ENCODE measurements at regions not wholly inside any gene's neighbourhood (a gene's known extent, or its start where the extent isn't known, plus 50 kb on each side); places are given as distances from the start of the nearest gene placed in this dataset.

DNA sequence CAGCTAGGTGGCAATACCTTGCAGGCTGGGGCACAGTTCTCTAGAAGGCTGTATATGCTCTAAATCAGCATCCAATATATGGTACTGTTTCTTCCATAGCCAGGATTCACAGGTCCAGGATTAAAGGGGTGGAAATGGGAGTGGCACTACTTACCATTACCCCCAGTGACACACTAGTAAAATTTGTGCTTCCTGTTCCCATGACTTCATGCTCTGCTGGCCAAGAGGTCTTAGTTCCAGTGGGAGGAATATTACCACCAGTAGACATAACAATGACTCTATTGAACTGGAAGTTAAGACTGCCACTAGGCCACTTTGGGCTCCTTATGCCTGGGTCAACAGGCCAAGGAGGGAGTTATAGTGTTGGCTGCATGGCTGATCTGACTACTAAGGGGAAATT, 174.3 kb upstream of the TNFAIP3 start:
- no peak for DNase-seq

DNA sequence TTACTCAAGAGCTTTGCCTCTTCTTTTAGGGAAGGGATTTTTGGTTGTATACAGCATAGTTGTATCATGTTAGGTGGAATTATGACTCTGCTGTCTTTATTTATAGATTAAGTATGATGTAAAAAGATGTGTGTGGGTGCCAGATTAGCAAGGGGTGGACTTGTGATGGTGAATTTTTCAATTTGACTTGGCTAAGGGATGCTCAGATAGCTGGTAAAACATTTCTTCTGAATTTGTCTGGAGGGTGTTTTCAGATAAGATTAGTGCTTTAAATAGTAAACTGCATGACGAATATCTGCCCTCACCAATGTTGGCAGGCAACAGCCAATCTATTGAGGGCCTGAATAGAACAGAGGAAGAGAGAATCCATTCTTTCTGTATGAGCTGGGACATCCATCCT, 173.3 kb upstream of the TNFAIP3 start:
- DNase-seq: no peak

DNA sequence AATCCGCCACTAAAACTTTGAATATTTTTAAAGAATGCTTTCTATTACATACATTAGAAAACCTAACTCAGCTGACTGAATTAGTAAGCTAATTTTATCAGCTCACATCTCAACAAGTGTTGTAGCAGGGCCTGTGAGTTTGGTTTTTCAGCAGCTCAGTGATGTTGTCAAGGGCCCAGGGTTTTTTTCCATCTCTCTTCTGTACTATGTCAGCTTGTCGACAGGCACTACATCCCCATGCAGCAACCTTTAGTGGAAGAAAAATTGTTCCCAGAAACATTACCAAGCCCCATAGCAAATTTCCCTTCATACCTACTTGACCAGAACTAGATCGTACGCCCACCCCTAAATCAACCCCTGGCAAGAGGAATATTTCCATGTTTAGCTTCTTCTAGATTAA, 170.3 kb upstream of the TNFAIP3 start:
- DNase-seq: no peak

GRCh38 chr6:137697267-137697938, 169.7 kb upstream of the TNFAIP3 start:
- DNase-seq: no peak

- DNase-seq: no peak
Observed at GRCh38 chr6:137698636-137699030, 168.4 kb upstream of the TNFAIP3 start.

DNA sequence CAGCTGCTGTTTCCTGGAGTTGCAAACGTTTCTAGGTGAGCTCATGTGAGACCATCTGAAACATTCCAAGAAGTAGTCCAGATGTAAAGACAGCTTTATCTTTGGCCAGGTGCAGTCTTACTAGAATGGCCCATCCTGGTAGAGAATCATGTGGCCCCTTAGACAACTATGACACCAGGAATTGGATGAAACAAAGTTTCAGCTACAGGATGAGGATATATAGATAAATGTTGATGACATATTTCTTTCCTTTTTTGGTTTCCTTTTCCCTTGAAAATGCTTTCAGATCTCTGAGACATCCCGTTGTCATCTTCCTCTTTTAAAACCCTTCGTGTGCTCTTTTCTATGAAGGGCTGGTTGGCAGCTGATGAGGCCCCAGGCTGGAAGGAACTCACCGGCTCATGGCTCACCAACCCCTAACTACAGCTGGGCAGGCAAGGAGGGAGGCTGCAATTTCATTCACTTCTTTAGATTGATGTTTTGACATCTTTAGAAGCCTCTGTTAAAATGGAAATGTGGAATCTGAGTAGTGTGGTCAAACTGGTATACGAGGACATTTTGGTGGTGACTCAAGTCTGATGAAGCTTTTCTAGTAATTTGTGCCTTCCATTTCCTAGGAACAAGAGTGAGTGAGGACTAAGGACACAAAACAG, 167.9 kb upstream of the TNFAIP3 start:
- DNase-seq: no peak

GRCh38 chr6:137700161-137700560, 166.9 kb upstream of the TNFAIP3 start:
- no peak for DNase-seq

DNA sequence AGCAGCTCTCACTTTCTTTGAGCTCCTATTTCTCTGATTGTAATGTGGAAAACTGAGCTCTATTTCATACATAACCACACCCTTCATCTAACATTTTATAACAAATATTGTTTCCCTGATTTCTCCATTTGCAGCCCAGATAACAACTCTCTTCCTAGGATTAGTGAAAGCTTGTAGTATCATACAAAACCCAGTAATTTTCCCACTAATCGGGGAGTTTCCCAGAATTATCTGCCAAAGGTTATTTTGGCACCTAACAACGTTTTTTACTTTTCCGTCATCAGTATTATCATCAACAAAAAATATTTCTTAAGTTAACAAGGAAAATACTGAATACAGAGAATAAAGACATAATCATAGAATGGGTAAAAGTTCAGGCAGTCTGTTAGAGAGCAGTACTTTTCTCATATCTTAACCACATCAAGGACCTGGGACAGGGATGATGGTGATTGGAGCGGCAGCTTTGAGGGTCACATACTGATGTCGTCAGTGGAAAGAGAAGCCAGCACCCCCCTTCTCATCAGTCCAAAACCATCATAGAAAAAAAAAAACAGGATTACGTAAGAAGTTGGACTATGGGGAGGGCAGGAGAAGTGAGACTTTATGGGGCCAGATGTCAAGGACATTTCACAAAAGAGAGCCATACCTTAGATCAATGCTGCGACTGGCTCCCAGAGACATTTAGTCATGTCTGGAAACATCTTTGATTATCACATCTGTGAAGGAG, 166.1 kb upstream of the TNFAIP3 start:
- DNase-seq: no peak

GRCh38 chr6:137701942-137702341, 165.1 kb upstream of the TNFAIP3 start:
- DNase-seq: no peak

DNA sequence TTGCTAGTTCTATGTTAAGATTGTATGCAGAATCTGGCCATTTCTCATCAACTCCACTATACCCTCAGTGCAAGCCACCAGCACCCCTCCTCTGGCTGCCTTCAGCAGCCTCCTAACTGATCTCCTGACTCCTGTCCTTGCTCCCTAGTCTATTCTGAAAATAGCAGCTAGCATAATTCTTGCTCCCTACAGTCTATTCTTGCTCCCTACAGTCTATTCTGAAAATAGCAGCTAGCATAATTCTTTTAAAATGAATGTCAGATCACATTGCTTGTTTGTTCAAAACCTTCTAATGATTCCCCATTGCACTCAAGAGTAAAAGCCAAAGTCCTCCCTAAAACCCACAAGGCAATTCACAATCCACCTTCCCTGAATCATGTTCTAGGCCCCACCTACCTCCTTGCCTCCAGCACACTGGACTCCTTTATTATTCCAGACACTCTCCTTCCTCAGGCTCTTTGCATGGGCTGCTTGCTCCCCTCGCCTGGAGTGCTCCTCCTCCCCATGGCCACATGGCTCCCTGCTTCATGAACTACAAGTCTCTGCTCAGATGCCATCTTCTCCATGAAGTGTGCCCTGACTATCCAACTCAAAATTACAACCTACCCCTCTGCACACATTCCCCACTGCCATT, 164.2 kb upstream of the TNFAIP3 start:
- no peak for DNase-seq

- DNase-seq: no peak
Observed at GRCh38 chr6:137704802-137705159, 162.3 kb upstream of the TNFAIP3 start.

- peak; percentile 79 for DNase-seq
Observed at GRCh38 chr6:137705160-137706082, 161.6 kb upstream of the TNFAIP3 start.

GRCh38 chr6:137706083-137706750, 160.8 kb upstream of the TNFAIP3 start:
- no peak for DNase-seq

DNA sequence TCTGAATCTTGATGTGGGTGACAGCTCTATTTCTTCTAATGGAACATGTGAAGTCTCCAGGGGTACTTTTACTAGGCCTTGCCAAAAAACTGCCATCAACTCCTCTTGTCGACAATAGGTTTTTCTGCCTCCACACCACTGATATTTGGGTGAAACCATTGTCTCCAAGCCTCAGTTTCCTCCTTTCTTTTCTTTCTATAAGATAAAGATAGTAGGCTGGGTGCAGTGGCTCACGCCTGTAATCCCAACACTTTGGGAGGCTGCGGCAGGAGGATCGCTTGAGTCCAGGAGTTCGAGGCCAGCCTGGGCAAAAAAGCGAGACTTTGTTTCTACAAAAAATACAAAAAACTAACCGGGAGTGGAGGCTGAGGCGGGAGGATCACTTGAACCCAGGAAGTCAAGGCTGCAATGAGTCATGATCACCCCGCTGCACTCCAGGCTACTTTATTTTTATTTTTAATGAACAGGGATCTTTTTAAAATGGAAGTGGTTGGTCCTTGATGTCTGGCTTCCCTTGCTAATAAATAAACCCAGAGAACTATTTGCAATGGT, 159.9 kb upstream of the TNFAIP3 start:
- no peak for DNase-seq

DNA sequence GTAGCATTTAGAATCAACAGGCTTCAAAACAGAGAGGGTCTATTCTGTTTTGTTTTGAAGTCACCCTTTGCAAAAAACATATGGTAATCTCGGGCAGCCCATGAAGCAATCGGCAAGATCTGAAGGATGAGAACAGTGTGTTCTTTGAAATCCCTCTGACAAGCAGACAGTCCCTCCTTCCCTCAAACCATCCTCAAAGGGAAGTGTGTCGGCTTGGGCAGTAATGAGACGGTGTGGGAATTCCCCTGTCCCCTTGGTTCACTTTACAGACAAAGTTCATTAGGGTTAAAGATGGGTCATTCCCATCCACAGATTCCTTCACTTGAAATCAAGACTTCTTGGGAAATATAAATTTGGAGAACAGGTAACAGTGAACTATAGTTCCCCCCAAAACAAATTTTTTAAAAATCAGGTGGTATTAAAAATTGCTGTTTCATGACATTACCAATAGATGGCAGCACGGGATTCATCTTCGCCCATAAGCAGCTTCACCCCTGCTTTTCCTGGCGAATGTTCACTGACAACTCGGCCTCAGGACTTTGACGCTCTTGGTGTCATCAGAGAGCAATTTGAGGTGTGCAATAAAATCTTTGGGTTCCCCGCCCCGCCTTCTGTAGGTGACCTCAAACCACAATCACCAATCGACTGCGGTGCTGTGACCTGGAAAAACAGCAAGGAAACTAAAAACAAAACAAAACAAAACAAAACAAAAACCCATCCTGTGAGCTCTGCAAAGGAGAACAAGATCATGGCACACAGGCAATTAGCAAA, 159.3 kb upstream of the TNFAIP3 start:
- peak; percentile 95 for DNase-seq

GRCh38 chr6:137708481-137708880, 158.6 kb upstream of the TNFAIP3 start:
- peak; percentile 66 for DNase-seq

GRCh38 chr6:137709424-137710236, 157.4 kb upstream of the TNFAIP3 start:
- peak; percentile 41 for DNase-seq

- DNase-seq: no peak
Observed at GRCh38 chr6:137711972-137712371, 155.1 kb upstream of the TNFAIP3 start.

DNA sequence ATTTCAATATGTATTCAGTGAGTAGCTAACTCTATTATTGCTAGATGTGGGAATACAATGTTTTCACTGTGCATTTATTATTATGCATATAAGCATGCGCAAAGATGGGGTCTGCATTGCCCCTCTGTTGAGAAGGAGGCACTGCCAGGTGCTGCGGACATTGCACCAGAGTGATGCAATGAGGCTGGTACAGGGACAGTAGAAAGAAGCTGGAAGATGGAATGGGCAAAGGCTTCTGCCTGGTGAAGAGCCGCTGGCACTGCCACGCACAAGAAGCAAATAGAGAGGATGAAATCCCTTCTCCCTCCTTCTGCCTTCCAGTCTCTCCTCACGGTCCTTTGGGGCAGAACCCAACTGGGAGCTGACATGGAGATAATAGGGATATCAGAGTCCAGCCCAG, 154.5 kb upstream of the TNFAIP3 start:
- no peak for DNase-seq

GRCh38 chr6:137715589-137716045, 151.4 kb upstream of the TNFAIP3 start:
- peak; percentile 89 for DNase-seq

Measured in CD4-positive, alpha-beta T cell treated with Interleukin-12 subunit alpha and Interleukin-12 subunit beta, for 1 hour (primary cell).